Middle frontal gyrus (tissue), 1 donor: ENCODE measurements at regions not wholly inside any gene's neighbourhood (a gene's known extent, or its start where the extent isn't known, plus 50 kb on each side); places are given as distances from the start of the nearest gene placed in this dataset.

Source experiments
- DNase-seq: peaks from one replicate; pipeline ENCODE4 v3.0.0-alpha.2; 2015; ENCODE audit warnings: low spot score; ENCODE audit errors: extremely low spot score

- DNase-seq = no peak
Observed at GRCh38 chr12:92468358-92469020, 234.3 kb upstream of the PLEKHG7 start.

DNA sequence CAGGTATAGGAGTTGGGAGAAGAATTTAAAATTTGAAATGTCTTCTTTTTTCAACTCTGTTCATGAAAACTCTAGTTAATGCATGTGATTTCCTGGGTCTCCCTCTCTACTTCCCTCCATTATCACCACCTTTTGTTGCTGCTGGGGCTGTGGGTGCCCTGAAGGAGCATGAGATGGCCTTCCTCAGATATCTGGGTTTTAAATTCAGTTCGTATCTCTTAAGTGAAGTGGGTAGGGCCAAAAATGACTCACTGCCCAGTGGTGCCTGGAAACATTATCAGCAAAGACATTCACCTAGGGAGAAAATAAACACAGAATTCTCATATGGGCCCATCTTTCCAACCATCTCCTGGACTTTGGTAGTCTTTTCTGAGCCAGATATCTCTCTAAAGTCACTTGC, 234.9 kb upstream of the PLEKHG7 start:
- no peak for DNase-seq

DNA sequence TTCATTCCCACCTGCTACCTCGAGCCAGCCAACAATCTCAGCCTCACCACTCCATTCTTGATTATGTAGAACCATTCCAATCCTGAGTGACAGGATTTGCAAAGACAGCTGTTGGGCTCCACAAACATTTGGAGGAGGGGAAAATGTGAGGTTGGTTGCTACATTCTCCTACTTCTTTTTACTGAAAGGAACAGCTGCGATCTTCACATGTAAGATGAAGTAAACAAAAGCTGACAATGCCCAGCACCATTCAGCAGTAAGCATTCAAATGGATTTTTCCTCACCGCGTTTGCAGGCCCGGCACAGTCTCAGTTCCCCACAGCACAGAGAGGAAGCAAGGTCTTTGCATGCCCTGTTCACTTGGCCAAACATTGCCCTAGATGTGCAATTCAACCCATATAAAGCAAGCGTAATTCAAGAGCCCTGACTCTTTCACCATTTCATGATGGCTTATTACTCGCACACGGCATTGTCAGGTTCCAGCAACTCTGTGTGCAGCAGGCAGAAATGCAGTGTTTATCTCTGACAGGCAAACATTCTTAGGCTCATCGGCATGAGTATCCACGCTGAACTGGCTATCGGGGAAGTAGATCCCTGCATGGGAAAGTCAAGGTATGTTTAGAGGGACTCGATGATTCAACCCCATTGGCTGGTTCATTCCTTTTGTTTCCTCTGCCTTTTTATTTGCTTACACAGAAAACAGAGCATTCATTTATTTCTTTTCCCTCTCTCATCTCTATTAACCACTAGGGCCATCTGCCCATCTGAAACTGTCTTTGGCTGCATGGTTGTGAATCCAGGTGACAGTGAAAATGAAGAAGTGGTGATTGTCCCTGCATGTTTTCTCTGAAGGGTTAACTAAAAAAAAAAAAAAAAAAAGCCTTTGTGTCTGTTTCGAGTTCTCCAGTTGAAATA, 236.1 kb upstream of the PLEKHG7 start:
- DNase-seq = no peak

DNA sequence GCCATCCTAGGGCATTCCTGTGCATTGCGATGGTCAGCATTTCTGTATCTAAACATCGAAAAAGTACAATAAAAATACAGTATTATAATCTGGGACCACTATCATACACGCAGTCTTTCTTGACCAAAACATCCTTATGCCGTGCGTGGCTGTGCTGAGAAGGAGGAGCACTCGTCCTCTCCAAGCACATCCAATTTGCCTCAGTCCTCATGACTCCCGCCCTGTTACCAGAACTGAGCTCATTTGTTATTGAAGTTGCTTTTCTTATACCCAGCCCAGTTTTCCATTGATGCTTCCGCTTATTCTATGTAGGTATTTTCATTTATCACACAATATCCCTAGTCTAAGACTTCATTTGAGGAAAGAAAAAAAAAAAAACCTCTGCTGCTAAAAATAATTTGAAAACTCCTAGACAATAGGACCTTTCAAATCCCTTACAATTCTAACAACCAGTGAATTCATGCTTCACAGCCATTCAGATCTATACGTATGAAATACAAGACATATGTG, 236.9 kb upstream of the PLEKHG7 start:
- DNase-seq = no peak

GRCh38 chr12:92464911-92465310, 237.9 kb upstream of the PLEKHG7 start:
- no peak for DNase-seq

DNA sequence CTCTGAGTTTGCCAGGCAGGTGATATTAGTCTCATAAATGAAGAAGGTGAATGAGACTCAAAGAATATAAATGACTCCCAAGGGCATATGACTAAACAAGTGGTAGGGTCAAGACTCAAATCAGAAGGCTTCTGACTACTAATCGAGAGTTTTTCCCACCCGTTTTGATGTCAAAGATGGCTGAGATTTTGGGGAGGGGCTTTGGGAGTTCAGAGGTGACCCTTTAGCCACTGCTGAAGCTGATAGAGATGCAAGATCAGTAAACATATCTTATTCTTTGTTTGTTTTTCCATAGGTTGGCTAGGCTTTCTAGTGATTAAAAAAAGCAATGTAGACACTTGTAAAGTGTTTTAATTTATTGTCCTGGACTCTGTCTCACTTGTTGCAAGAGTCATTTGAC, 239.6 kb upstream of the PLEKHG7 start:
- no peak for DNase-seq

DNA sequence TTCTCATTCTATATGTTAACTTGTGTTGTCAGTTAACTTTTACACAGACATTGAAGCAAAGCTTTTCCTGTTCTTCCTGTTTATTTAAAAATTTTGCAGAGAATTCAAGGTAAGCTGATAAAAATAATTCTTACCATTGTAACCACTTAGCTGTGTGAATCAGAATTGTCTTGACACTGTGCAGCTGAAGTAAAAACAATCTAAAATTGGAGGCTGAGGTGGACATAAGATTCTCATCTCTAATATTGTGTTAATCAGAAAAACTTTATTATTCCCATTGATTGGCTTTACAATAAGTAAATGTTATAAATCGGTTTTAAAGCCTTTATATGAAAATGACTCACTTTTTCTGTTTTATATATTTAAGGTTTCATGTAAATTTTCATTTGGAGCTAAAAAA, 240.3 kb upstream of the PLEKHG7 start:
- no peak for DNase-seq

DNA sequence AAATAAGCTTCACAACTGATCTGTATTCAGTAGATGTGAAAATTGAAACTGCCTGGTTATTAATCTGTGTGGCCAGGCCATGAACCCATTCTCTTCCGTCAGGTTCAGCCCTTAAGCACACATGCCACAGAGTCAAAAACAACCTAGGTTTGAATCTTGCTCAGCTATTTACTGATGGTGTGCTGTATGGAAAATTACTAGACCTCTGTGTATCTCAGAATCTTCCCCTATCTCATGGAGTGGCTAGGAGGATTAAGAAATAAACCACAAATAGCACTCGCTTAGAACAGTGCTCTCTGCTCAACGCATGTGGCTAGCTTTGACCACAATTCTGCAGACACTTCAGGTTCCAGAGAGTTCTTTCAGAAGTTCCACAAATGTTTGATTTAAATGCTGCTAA, 240.7 kb upstream of the PLEKHG7 start:
- DNase-seq = no peak

DNA sequence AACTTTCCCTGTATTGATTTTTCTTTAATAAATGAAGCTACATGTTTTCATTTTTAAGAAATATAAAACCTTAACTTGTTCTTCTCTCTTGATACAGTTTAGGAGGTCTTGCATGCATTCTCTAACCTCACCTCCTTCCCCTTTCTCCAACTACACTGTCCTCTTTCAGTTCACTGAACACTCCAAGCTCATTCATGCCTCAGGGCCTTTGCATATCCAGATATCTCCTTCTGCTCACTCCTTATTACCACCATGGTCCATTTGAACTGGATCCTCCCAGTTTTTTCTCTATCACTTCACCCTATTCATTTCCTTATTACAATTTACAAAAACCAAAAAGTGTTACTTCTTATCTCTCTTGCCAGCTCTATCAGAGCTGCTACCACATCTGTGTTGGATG, 242.9 kb upstream of the PLEKHG7 start:
- no peak for DNase-seq

DNA sequence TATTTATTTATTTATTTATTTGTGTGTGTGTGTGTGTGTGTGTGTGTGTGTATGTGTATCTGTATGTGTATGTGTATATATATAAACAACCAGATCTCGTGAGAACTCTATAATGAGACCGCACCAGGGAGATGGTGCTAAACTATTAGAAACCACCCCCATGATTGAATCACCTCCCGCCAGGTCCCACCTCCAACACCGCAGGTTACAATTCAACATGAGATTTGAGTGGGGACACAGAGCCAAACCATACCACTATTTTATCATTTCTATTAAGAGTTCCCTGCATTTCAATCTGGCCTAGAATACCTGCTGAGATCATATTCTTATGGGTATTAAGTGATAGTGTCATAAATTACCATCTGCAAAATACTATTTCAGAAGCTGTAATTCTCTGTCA, 243.8 kb upstream of the PLEKHG7 start:
- no peak for DNase-seq

DNA sequence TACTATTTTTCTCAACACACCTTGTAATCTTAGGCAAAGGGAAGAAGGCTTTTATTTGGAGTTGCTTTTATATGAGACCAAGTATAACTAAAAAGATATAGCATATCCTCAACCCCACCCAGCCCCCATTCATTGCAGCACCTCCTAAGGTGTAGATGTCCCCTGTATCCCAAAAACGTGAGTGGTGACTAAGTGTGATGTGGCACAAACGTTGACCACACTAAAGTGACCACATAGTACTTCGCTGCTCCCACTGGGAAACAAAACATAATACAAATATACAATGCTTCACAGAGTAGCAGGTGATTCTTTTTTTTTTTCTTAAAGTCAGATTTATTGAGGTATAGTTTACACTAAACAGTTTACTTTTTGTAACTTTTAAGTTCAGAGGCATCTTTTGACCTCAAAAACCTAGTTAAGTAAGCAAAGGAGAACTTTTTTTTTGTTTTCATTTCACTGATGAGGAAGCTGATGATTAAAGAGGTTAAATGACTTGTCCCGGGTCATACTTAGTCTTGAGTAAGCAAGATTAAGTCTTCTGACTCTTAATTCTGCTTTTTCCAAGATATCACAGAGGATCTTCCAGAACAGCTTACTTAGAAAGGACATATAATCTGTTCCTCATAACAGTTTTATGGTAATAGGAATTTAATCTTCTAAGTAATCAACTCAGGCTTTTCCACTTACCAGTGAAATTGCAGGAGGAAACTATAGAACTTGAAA, 245.2 kb upstream of the PLEKHG7 start:
- no peak for DNase-seq

- no peak for DNase-seq
Observed at GRCh38 chr12:92452763-92453162, 250.0 kb upstream of the PLEKHG7 start.

DNA sequence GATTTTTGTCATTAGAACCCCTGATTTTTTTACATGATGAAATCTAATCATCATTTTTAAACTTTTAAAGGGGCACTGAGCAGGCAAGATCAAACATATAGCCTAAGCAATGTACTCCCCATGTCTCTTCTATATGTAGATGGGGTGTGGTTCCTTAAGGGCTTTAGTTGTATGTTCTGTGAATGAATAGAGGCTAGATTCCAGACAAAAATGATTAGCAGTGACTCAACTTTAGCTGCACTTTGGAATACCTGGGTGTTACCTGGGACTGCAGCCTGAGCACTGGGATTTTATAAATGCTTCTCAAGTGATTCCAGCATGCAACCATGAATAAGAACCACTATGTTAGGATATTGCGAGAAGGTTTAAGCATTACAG, 256.7 kb upstream of the PLEKHG7 start:
- no peak for DNase-seq

DNA sequence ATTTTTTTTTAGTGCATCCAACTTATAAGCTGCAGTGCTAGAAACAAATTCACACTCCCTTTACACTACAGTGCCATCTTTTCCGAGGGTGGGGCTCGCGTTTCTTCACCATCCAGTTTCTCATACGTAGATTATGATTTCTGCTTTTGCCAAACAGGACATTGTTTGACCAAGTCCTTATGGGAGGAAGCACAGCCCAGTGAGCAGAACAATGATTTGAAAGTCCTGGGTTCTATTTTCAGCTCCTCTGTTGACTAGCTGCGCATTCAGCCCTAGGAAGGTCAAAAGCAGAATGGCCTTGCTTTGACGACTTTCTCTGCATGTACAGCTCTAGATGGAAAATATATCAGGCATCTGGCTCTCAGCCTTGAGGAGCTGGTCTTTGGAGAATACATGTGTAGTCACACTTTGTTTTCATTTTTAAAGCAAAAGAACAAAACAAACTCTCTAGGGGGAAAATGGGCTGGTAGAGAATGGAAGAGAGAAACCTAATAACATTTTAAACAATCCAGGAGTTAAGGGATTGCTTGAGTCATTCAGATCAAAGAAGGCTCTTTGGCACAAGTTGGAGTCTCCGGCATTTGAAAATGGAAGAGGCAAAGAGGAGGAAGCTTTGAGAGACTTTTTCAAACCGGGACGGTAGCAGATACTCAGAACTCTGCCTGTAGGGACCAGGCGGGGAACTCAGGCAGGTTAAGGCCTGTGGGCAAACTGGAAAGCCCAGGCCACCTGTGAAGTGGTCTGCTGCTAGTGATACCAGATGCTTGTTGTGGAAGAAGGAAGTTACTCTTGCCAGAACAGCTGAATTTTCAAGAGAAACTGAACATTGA, 257.3 kb upstream of the PLEKHG7 start:
- no peak for DNase-seq

- DNase-seq = no peak
Observed at GRCh38 chr12:92444763-92445162, 258.0 kb upstream of the PLEKHG7 start.

DNA sequence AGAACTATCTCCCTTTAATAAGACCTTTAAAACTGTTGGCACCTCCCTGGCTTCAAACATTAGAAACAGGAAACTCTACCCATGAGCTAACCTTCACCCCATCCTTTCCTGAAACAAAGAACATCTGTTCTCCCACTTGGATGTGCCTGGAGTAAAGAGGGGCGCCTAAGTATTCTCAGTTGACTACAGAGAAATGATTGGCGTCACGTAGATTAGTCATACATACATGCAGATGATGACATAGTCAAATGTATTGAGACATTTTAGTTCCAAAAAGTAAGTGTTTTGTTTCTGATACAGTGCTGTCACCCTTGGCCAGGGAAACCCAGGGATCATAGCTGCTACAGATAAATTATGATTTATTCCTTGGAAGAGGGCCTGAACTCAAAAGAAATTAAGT, 260.0 kb upstream of the PLEKHG7 start:
- DNase-seq = no peak

GRCh38 chr12:92440072-92440471, 262.7 kb upstream of the PLEKHG7 start:
- DNase-seq = no peak

GRCh38 chr12:92439420-92439805, 263.4 kb upstream of the PLEKHG7 start:
- no peak for DNase-seq

DNA sequence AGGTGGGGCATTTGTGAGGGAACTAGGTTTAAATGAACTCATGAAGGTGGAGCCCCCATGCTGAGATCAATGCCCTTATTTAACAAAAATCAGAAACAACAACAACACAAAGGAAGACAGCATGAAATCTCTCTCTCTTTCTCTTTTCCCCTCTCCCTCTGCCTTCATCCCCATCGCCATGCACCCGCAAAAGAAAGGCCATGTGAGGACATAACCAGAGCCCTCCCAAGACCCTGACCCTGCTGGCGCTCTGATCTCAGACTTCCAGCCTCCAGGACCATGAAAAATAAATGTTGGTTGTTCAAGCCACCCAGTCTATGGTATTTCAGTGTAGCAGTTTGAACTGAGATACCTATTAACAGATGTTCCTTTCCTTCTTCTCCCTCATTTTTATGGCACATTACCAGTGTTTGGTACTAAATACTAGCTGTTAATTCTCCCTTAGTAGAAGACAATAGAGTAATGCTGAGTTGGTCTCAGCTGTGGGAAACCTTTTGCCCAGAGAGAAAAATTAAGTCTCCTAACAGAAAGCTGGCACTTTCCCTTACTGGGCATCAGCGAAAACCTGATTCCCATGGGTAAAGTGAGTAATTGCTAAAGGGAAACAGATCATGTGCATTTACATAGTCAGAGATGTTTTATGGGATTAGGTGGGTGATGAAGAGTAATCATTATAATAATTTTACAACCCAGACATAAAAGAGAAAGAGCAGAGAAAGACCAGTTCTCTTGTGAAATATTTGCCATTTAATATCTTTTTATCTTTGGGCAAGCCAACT, 264.0 kb upstream of the PLEKHG7 start:
- no peak for DNase-seq

GRCh38 chr12:92437452-92437851, 265.3 kb upstream of the PLEKHG7 start:
- no peak for DNase-seq
